H9 (cell line): ENCODE measurements at regions not wholly inside any gene's neighbourhood (a gene's known extent, or its start where the extent isn't known, plus 50 kb on each side); places are given as distances from the start of the nearest gene placed in this dataset.

Experiments
- DNase-seq: peaks from one replicate; pipeline ENCODE4 v3.0.0-alpha.2; 2017
- H2AFZ ChIP-seq: one replicate; pipeline ENCODE4 v1.6.1; 2013; ENCODE audit warnings: mild to moderate bottlenecking, low read length, control low read depth, moderate library complexity
- H2AK5ac ChIP-seq: 2 replicates; pipeline ENCODE4 v1.6.1; 2013; ENCODE audit warnings: low read length, control low read depth, mixed read lengths; ENCODE audit not compliant: insufficient read length
- H2BK120ac ChIP-seq: one replicate; pipeline ENCODE4 v1.6.1; 2013; ENCODE audit warnings: low read depth, mild to moderate bottlenecking, low read length, control low read depth, inconsistent platforms; ENCODE audit not compliant: poor library complexity, severe bottlenecking
- H2BK12ac ChIP-seq: 2 replicates; pipeline ENCODE4 v1.6.1; 2013; ENCODE audit warnings: low read length, control low read depth, mixed read lengths, low read depth; ENCODE audit not compliant: insufficient read length
- H2BK15ac ChIP-seq: 2 replicates; pipeline ENCODE4 v1.6.1; 2013; ENCODE audit warnings: low read depth, low read length, control low read depth
- H2BK20ac ChIP-seq: one replicate; pipeline ENCODE4 v1.6.1; 2013; ENCODE audit warnings: low read depth, mild to moderate bottlenecking, low read length, control low read depth, inconsistent platforms; ENCODE audit not compliant: poor library complexity, severe bottlenecking
- H2BK5ac ChIP-seq: 2 replicates; pipeline ENCODE4 v1.6.1; 2013; ENCODE audit warnings: low read length, control low read depth, mixed read lengths; ENCODE audit not compliant: insufficient read length
- H3K14ac ChIP-seq: 2 replicates; pipeline ENCODE4 v1.6.1; 2013; ENCODE audit warnings: low read length, control low read depth; ENCODE audit not compliant: insufficient read depth
- H3K18ac ChIP-seq: 2 replicates; pipeline ENCODE4 v1.6.1; 2013; ENCODE audit warnings: low read depth, mild to moderate bottlenecking, mixed read lengths, low read length, control low read depth; ENCODE audit not compliant: insufficient read length
- H3K23ac ChIP-seq: 2 replicates; pipeline ENCODE4 v1.6.1; 2013; ENCODE audit warnings: low read length, control low read depth, mixed read lengths, low read depth; ENCODE audit not compliant: insufficient read length
- H3K23me2 ChIP-seq: 2 replicates; pipeline ENCODE4 v1.6.1; 2013; ENCODE audit warnings: low read depth, mild to moderate bottlenecking, mixed read lengths, low read length, control low read depth; ENCODE audit not compliant: insufficient read length, poor library complexity, severe bottlenecking
- H3K27ac ChIP-seq: 2 replicates; pipeline ENCODE4 v1.5.1; 2013; ENCODE audit warnings: low read length, control low read depth, mixed read lengths, low read depth; ENCODE audit not compliant: insufficient read length
- H3K27me3 ChIP-seq: 2 replicates; pipeline ENCODE4 v1.6.1; 2013; ENCODE audit warnings: low read length, control low read depth, inconsistent platforms; ENCODE audit not compliant: insufficient read depth
- H3K4ac ChIP-seq: 2 replicates; pipeline ENCODE4 v1.6.1; 2013; ENCODE audit warnings: low read depth, mild to moderate bottlenecking, control low read depth, inconsistent platforms, low read length, moderate library complexity
- H3K4me1 ChIP-seq: 2 replicates; pipeline ENCODE4 v1.6.1; 2013; ENCODE audit warnings: low read length, control low read depth, inconsistent platforms; ENCODE audit not compliant: insufficient read depth
- H3K4me2 ChIP-seq: 2 replicates; pipeline ENCODE4 v1.6.1; 2013; ENCODE audit warnings: low read length, control low read depth, mixed read lengths; ENCODE audit not compliant: insufficient read length, insufficient read depth
- H3K56ac ChIP-seq: 2 replicates; pipeline ENCODE4 v1.6.1; 2013; ENCODE audit warnings: low read depth, mild to moderate bottlenecking, mixed read lengths, low read length, control low read depth; ENCODE audit not compliant: insufficient read length
- H3K79me1 ChIP-seq: 2 replicates; pipeline ENCODE4 v1.6.1; 2013; ENCODE audit warnings: low read depth, mild to moderate bottlenecking, moderate library complexity, low read length, control low read depth, inconsistent platforms; ENCODE audit not compliant: insufficient read depth, poor library complexity, severe bottlenecking
- H3K79me2 ChIP-seq: 2 replicates; pipeline ENCODE4 v1.6.1; 2013; ENCODE audit warnings: low read length, control low read depth, inconsistent platforms; ENCODE audit not compliant: insufficient read depth
- H3K9ac ChIP-seq: 2 replicates; pipeline ENCODE4 v1.6.1; 2013; ENCODE audit warnings: low read length, control low read depth, mixed read lengths; ENCODE audit not compliant: insufficient read length; ENCODE audit errors: extremely low read depth
- H3K9me3 ChIP-seq: one replicate; pipeline ENCODE4 v1.6.1; 2013; ENCODE audit warnings: low read depth, low read length, inconsistent platforms; ENCODE audit not compliant: control insufficient read depth
- H3T11ph ChIP-seq: one replicate; pipeline ENCODE4 v1.6.1; 2013; ENCODE audit warnings: mild to moderate bottlenecking, low read length, control low read depth, inconsistent platforms
- H4K20me1 ChIP-seq: one replicate; pipeline ENCODE4 v1.6.1; 2013; ENCODE audit not compliant: control insufficient read depth, insufficient read length, insufficient read depth
- H4K5ac ChIP-seq: 2 replicates; pipeline ENCODE4 v1.6.1; 2013; ENCODE audit warnings: low read depth, mild to moderate bottlenecking, mixed read lengths, low read length, control low read depth; ENCODE audit not compliant: insufficient read length
- H4K8ac ChIP-seq: replicated peaks from 2 replicates; pipeline ENCODE4 v1.6.1; 2013; ENCODE audit warnings: low read length, control low read depth, mixed read lengths, low read depth; ENCODE audit not compliant: insufficient read length
- H4K91ac ChIP-seq: 2 replicates; pipeline ENCODE4 v1.6.1; 2013; ENCODE audit warnings: low read depth, mild to moderate bottlenecking, moderate library complexity, mixed read lengths, low read length, control low read depth; ENCODE audit not compliant: insufficient read length
- H3K27ac Mint-ChIP-seq, 3 experiments: 2 replicates in 2 of 3; 3 replicates in 1 of 3; pipeline ENCODE4 v1.8.0; 2020 to 2021; ENCODE audit warnings: mixed read lengths in 3 of 3, mild to moderate bottlenecking in 1 of 3, moderate library complexity in 1 of 3
- H3K27me3 Mint-ChIP-seq: 2 replicates; pipeline ENCODE4 v1.8.0; 2021; ENCODE audit warnings: low read depth, mild to moderate bottlenecking, moderate library complexity, mixed read lengths
- H3K36me3 Mint-ChIP-seq, 3 experiments: 2 replicates in 2 of 3; 3 replicates in 1 of 3; pipeline ENCODE4 v1.8.0; 2020 to 2021; ENCODE audit warnings: low read depth in 3 of 3, mixed read lengths in 3 of 3; ENCODE audit not compliant: insufficient read depth in 1 of 3
- H3K4me1 Mint-ChIP-seq, 2 experiments: 2 replicates each; pipeline ENCODE4 v1.8.0; 2020; ENCODE audit warnings: mixed read lengths in 2 of 2
- H3K4me3 Mint-ChIP-seq, 2 experiments: 2 replicates in 1 of 2; 3 replicates in 1 of 2; pipeline ENCODE4 v1.8.0; 2020 to 2021; ENCODE audit warnings: mild to moderate bottlenecking in 2 of 2, mixed read lengths in 2 of 2, moderate library complexity in 1 of 2
- H3K9me3 Mint-ChIP-seq, 2 experiments: 2 replicates in 1 of 2; 3 replicates in 1 of 2; pipeline ENCODE4 v1.8.0; 2020; ENCODE audit warnings: mild to moderate bottlenecking in 2 of 2, mixed read lengths in 2 of 2, moderate library complexity in 1 of 2
- CTCF ChIP-seq: fragments of 200-600 bp; sonication (generic); conservative IDR thresholded peaks from 3 replicates; pipeline ENCODE4 v1.8.0; 2021; ENCODE audit warnings: antibody characterized with exemption, mild to moderate bottlenecking
- WGBS: extraction: QIAGEN DNeasy Blood & Tissue Kit; methylation state at CpG from one replicate; pipeline ENCODE4 v1.1.7; 2013; ENCODE audit warnings: missing lambda C conversion rate, low lambda C conversion rate, mixed read lengths; ENCODE audit not compliant: insufficient read length; ENCODE audit errors: extremely low coverage; 5-methylcytosine and 5-hydroxymethylcytosine counted together

- Mint-ChIP-seq H3K9me3 (no peaks in the 10 kb centered on the region), H3K4me1 (no peaks in the 10 kb centered on the region), H3K4me3 (no peak overlapping the region), H3K36me3 (no peaks in the 10 kb centered on the region), H3K27ac (no peak overlapping the region), H3K27me3 (no peaks in the 10 kb centered on the region)
- Histone ChIP-seq H3K4ac (no peak overlapping the region), H3K79me1 (no peaks in the 10 kb centered on the region), H2BK20ac (no peak overlapping the region), H4K91ac (no peak overlapping the region), H3K9ac (no peak overlapping the region), H3K9me3 (no peaks in the 10 kb centered on the region), H3K56ac (no peak overlapping the region), H2BK5ac (no peak overlapping the region), H2AK5ac (no peak overlapping the region), H3K23me2 (no peaks in the 10 kb centered on the region), H4K20me1 (no peaks in the 10 kb centered on the region), H3K14ac (no peak overlapping the region), H3K27me3 (no peaks in the 10 kb centered on the region), H3K27ac (no peak overlapping the region), H4K8ac (no peak overlapping the region), H2BK120ac (no peak overlapping the region), H3T11ph (no peak overlapping the region), H3K23ac (no peak overlapping the region), H4K5ac (no peak overlapping the region), H2BK15ac (no peak overlapping the region), H3K4me1 (no peaks in the 10 kb centered on the region), H3K4me2 (no peak overlapping the region), H3K18ac (no peak overlapping the region), H3K79me2 (no peaks in the 10 kb centered on the region), H2AFZ (no peak overlapping the region), H2BK12ac (no peak overlapping the region)
- DNase-seq: no peak
- no CpG with 5 or more reads among the region's 3 CpGs for WGBS
- peak; percentile 73 for TF ChIP-seq CTCF
Measured at GRCh38 chr5:52356311-52356918, 431.3 kb upstream of the ITGA1 start.
